GM12878 (cell line): ENCODE measurements at regions not wholly inside any gene's neighbourhood (a gene's known extent, or its start where the extent isn't known, plus 50 kb on each side); places are given as distances from the start of the nearest gene placed in this dataset.

Experiments
- ATAC-seq: fragments of 200-7000 bp; cut with Tn5 transposase; 3 replicates; pipeline ENCODE4 v1.9.1; 2020; ENCODE audit warnings: mild to moderate bottlenecking, moderate library complexity
- BruUV-seq: library from RNA; stranded (reverse); fragments of 400-500 nt; replicated peaks from 2 replicates; lab custom pipeline; 2021; lab: Mats Ljungman, UMichigan
- CTCF ChIA-PET: fragments of 300-600 bp; sonication (Branson Sonifier 250); formaldehyde crosslinking; extraction: SDS; loops from one replicate; lab custom pipeline; 2021; ENCODE audit warnings: inconsistent platforms; lab: Yijun Ruan, JAX
- POLR2A ChIA-PET: fragments of 350-600 bp; formaldehyde crosslinking; extraction: SDS; loops from one replicate; lab custom pipeline; 2021; ENCODE audit warnings: inconsistent platforms; lab: Charles Lee
- RAD21 ChIA-PET: fragments of 300-600 bp; sonication (Branson Sonifier 250); formaldehyde crosslinking; loops from one replicate; lab custom pipeline; 2023; ENCODE audit warnings: antibody characterized with exemption; ENCODE audit not compliant: unreplicated experiment; lab: Charles Lee
- SMC1A ChIA-PET: fragments of 300-600 bp; sonication (Branson Sonifier 250); formaldehyde crosslinking; loops from one replicate; lab custom pipeline; 2023; ENCODE audit not compliant: unreplicated experiment, uncharacterized antibody; lab: Charles Lee
- DNase-seq: peaks from one replicate; pipeline ENCODE4 v3.0.0-alpha.2; 2011; ENCODE audit warnings: low read depth, low spot score
- FAIRE-seq: peaks from 3 replicates; lab custom pipeline; 2011; peaks lifted over from hg19 to GRCh38; lab: Jason Lieb, UNC
- H2AFZ ChIP-seq: 2 replicates; pipeline ENCODE4 v1.6.0; 2011; ENCODE audit warnings: low read depth, low read length, control low read depth; ENCODE audit not compliant: control insufficient read depth
- H3K27ac ChIP-seq: 2 replicates; pipeline ENCODE4 v1.5.1; 2011; ENCODE audit warnings: control low read depth; ENCODE audit not compliant: control insufficient read depth, insufficient read depth
- H3K27me3 ChIP-seq, 2 experiments: replicated peaks in 1 of 2; 2 replicates each; pipeline versions ENCODE4 v1.6.0 to v1.6.1; 2011; ENCODE audit warnings: low read length in 1 of 2; ENCODE audit not compliant: control insufficient read depth in 2 of 2, insufficient read depth in 2 of 2
- H3K36me3 ChIP-seq, 2 experiments: 2 replicates each; pipeline ENCODE4 v1.5.1; 2011; ENCODE audit warnings: low read length in 1 of 2; ENCODE audit not compliant: control insufficient read depth in 2 of 2, insufficient read depth in 2 of 2
- H3K4me1 ChIP-seq: 2 replicates; pipeline ENCODE4 v1.6.1; 2011; ENCODE audit warnings: mild to moderate bottlenecking, low read length, moderate library complexity, mixed read lengths; ENCODE audit not compliant: control insufficient read depth, insufficient read depth
- H3K4me2 ChIP-seq: 2 replicates; pipeline ENCODE4 v1.6.0; 2011; ENCODE audit warnings: control low read depth; ENCODE audit not compliant: control insufficient read depth, insufficient read depth
- H3K4me3 ChIP-seq: fragments of 200-600 bp; sonication (generic); 2 replicates; pipeline ENCODE4 v1.5.1; 2016
- H3K79me2 ChIP-seq: 2 replicates; pipeline ENCODE4 v1.6.0; 2011; ENCODE audit warnings: low read length; ENCODE audit not compliant: control insufficient read depth, insufficient read depth
- H3K9ac ChIP-seq: 2 replicates; pipeline ENCODE4 v1.8.0; 2011; ENCODE audit warnings: low read length, control low read depth, mixed read lengths; ENCODE audit not compliant: control insufficient read depth, insufficient read depth
- H3K9me3 ChIP-seq: replicated peaks from 3 replicates; pipeline ENCODE4 v1.5.1; 2011; ENCODE audit warnings: mild to moderate bottlenecking, low read length; ENCODE audit not compliant: control insufficient read depth, insufficient read depth
- H4K20me1 ChIP-seq: 2 replicates; pipeline ENCODE4 v1.6.0; 2011; ENCODE audit not compliant: control insufficient read depth, insufficient read depth
- ATF3 ChIP-seq: IDR thresholded peaks from 2 replicates; pipeline ENCODE4 v1.6.1; 2011; ENCODE audit warnings: low read depth, mild to moderate bottlenecking, low read length, moderate library complexity, borderline replicate concordance; ENCODE audit errors: extremely low read depth
- ATF7 ChIP-seq: fragments of 450-650 bp; IDR thresholded peaks from 2 replicates; pipeline ENCODE4 v1.6.1; 2016; ENCODE audit warnings: low read depth, mild to moderate bottlenecking
- BCL11A ChIP-seq: IDR thresholded peaks from 2 replicates; pipeline ENCODE4 v1.6.1; 2011; ENCODE audit warnings: low read depth, low read length
- CREB1 ChIP-seq: IDR thresholded peaks from 2 replicates; pipeline ENCODE4 v1.6.1; 2012; ENCODE audit warnings: low read depth, mild to moderate bottlenecking, inconsistent platforms
- CTCF ChIP-seq, 3 experiments: IDR thresholded peaks in 2 of 3; conservative IDR thresholded peaks in 1 of 3; 2 replicates each; pipeline ENCODE4 v1.5.1; 2011; ENCODE audit warnings: low read depth in 3 of 3, low read length in 3 of 3, mild to moderate bottlenecking in 3 of 3, control low read depth in 2 of 3, moderate library complexity in 2 of 3, inconsistent platforms in 1 of 3, mixed read lengths in 1 of 3; ENCODE audit not compliant: control insufficient read depth in 2 of 3, insufficient read depth in 1 of 3; ENCODE audit errors: extremely low read depth in 1 of 3
- EGR1 ChIP-seq, 2 experiments: IDR thresholded peaks; 1 replicate in 1 of 2; 2 replicates in 1 of 2; pipeline ENCODE4 v1.6.1; 2011 to 2012; ENCODE audit warnings: low read depth in 2 of 2, low read length in 2 of 2, borderline replicate concordance in 1 of 2, mild to moderate bottlenecking in 1 of 2, moderate library complexity in 1 of 2
- IKZF1 ChIP-seq: fragments of 450-650 bp; conservative IDR thresholded peaks from 2 replicates; pipeline ENCODE4 v1.6.1; 2017; ENCODE audit warnings: antibody characterized with exemption, mild to moderate bottlenecking
- JUND ChIP-seq: IDR thresholded peaks from 2 replicates; pipeline ENCODE4 v1.6.1; 2012; ENCODE audit warnings: low read depth, mild to moderate bottlenecking, low read length, improper control_type of control experiment, moderate library complexity
- SPI1 ChIP-seq: IDR thresholded peaks from 2 replicates; pipeline ENCODE4 v1.6.1; 2011; ENCODE audit warnings: low read depth, mild to moderate bottlenecking, low read length, moderate library complexity, borderline replicate concordance; ENCODE audit not compliant: insufficient read depth
- ZBTB40 ChIP-seq: fragments of 450-650 bp; IDR thresholded peaks from 2 replicates; pipeline ENCODE4 v1.6.1; 2016; ENCODE audit warnings: mild to moderate bottlenecking, moderate library complexity, borderline replicate concordance
- ZNF592 ChIP-seq: fragments of 450-650 bp; IDR thresholded peaks from 2 replicates; pipeline ENCODE4 v1.6.1; 2017; ENCODE audit warnings: mild to moderate bottlenecking, moderate library complexity
- WGBS: methylation state at CpG from one replicate; pipeline ENCODE4 v1.1.6; 2016; ENCODE audit warnings: low lambda C conversion rate; ENCODE audit not compliant: insufficient replicate concordance, insufficient coverage; ENCODE audit errors: missing lambda C conversion rate; 5-methylcytosine and 5-hydroxymethylcytosine counted together
- in situ Hi-C: fragments of 300-500 bp; cut with MboI; formaldehyde crosslinking; loops from 9 replicates; pipeline ENCODE4 v1.14.3; 2018; ENCODE audit warnings: mixed read lengths
- intact Hi-C: fragments of 100-400 bp; cut with micrococcal nuclease; formaldehyde crosslinking; loops from one replicate; pipeline ENCODE4 v1.14.2; 2022; ENCODE audit not compliant: unreplicated experiment

- Histone ChIP-seq H3K36me3 (no peaks in the 10 kb centered on the region), H2AFZ (no peak overlapping the region), H4K20me1 (no peaks in the 10 kb centered on the region), H3K4me3 (no peak overlapping the region), H3K27ac (no peak overlapping the region), H3K4me2 (no peak overlapping the region), H3K9me3 (no peaks in the 10 kb centered on the region), H3K9ac (no peak overlapping the region), H3K27me3 (no peaks in the 10 kb centered on the region), H3K4me1 (no peaks in the 10 kb centered on the region), H3K79me2 (no peaks in the 10 kb centered on the region)
- DNase-seq (no peak), FAIRE-seq (no peak), ATAC-seq (no peak)
- in situ Hi-C loops, result no loop called here
- CTCF ChIA-PET, result no interaction called here
- POLR2A ChIA-PET, result no interaction called here
- intact Hi-C loops, result no loop called here
- 4% methylated on average over 4 of the region's 4 CpGs for WGBS
- SMC1A ChIA-PET, result no interaction called here
- RAD21 ChIA-PET, result no interaction called here
- no TSS peak for BruUV-seq
- TF ChIP-seq CREB1, result no peak
- no peak for TF ChIP-seq EGR1 (IDR thresholded peaks at IDR 0.05; ENCODE audit: borderline replicate concordance in 1 of 2, low read depth in 2 of 2, low read length in 2 of 2)
- no peak for TF ChIP-seq ATF3
- no peak for TF ChIP-seq JUND
- no peak for TF ChIP-seq ZBTB40
- TF ChIP-seq ZNF592, result no peak
- no peak for TF ChIP-seq IKZF1
- TF ChIP-seq ATF7, result no peak
- TF ChIP-seq SPI1, result no peak
- no peak for TF ChIP-seq CTCF (IDR thresholded peaks at IDR 0.05 in 2 of 3, conservative IDR thresholded peaks at IDR 0.05 in 1 of 3; ENCODE audit: control insufficient read depth in 2 of 3, extremely low read depth in 1 of 3, insufficient read depth in 1 of 3, low read depth in 3 of 3, low read length in 3 of 3)
- TF ChIP-seq BCL11A, result no peak
Measured at GRCh38 chr20:12641619-12642018, 367.2 kb upstream of the SPTLC3 start.
